Heart left ventricle (tissue), 13 donors: ENCODE measurements at regions not wholly inside any gene's neighbourhood (a gene's known extent, or its start where the extent isn't known, plus 50 kb on each side); places are given as distances from the start of the nearest gene placed in this dataset.

ENCODE experiments used
- CTCF ChIP-seq, 12 donors: fragments of 200-600 bp; sonication (generic) in 4 of 12; IDR thresholded peaks; one replicate each; pipeline versions ENCODE4 v1.5.0 to v1.8.0; 2018 to 2022; ENCODE audit warnings: antibody characterized with exemption in 12 of 12, mild to moderate bottlenecking in 5 of 12
- POLR2A ChIP-seq, 2 donors: fragments of 450-650 bp; IDR thresholded peaks; one replicate each; pipeline ENCODE4 v1.6.1; 2017; ENCODE audit warnings: antibody characterized with exemption in 2 of 2, mild to moderate bottlenecking in 2 of 2, moderate library complexity in 2 of 2
- donor health status: ischemic (EF 13 %, LVEDD 7.1; RV severe dilation, severe dysfunction).
- donor health status: DM: no; HTN: yes; CAD: no.
- donor health status: DM: no; HTN: no; CAD: no.
- donor health status: ischemic (EF 25% LVEDD 6.9; RV normal size, moderate dysfunction).
- donor health status: ischemic (EF 25% LVEDD 5.7; RV mildly dilated, moderate dysfunction).
- donor health status: ischemic (EF 35%, LVEDD 5.7; RV mildly dilated, moderate dysfunction).
- donor health status: nonischemic (EF 11% LVEDD 7.7; RV severe dilation, severe dysfunction).
- donor health status: DM: yes; HTN: yes; CAD: no.
- donor health status: PGD.
- donor health status: ischemic (EF 29% LVEDD 5.4; RV normal size, mild dysfunction).
- donor health status: nonischemic (EF 23%, LVEDD 6.1; RV moderate dilation, normal function).

GRCh38 chr2:10513201-10513600 lies 65.1 kb upstream of the ODC1 start:
- TF ChIP-seq CTCF (IDR thresholded peaks at IDR 0.05) (no peak), POLR2A (IDR thresholded peaks at IDR 0.05) (no peak)
